Liver (tissue), 8 donors: ENCODE measurements at regions not wholly inside any gene's neighbourhood (a gene's known extent, or its start where the extent isn't known, plus 50 kb on each side); places are given as distances from the start of the nearest gene placed in this dataset.

Experiments
- DNase-seq: peaks from one replicate; pipeline ENCODE4 v3.0.0-alpha.2; 2017; ENCODE audit warnings: low spot score
- H3K27ac ChIP-seq, 2 donors: one replicate each; pipeline ENCODE4 v1.7.0; 2013; ENCODE audit warnings: inconsistent platforms in 2 of 2, low read length in 2 of 2, control low read depth in 1 of 2, low read depth in 1 of 2, mild to moderate bottlenecking in 1 of 2
- H3K27me3 ChIP-seq, 4 donors: one replicate each; pipeline versions ENCODE4 v1.6.1 to v1.7.0; 2013; ENCODE audit warnings: low read length in 3 of 4, inconsistent platforms in 1 of 4, mild to moderate bottlenecking in 1 of 4, moderate library complexity in 1 of 4; ENCODE audit not compliant: control insufficient read depth in 4 of 4, insufficient read depth in 4 of 4
- H3K36me3 ChIP-seq, 4 donors: one replicate each; pipeline versions ENCODE4 v1.6.1 to v1.7.0; 2013; ENCODE audit warnings: low read length in 3 of 4, mild to moderate bottlenecking in 3 of 4, low read depth in 1 of 4, moderate library complexity in 1 of 4; ENCODE audit not compliant: control insufficient read depth in 4 of 4, insufficient read depth in 3 of 4
- H3K4me1 ChIP-seq, 4 donors: one replicate each; pipeline versions ENCODE4 v1.6.1 to v1.7.0; 2013; ENCODE audit warnings: low read length in 3 of 4, mild to moderate bottlenecking in 3 of 4, moderate library complexity in 1 of 4; ENCODE audit not compliant: control insufficient read depth in 4 of 4, insufficient read depth in 4 of 4
- H3K4me3 ChIP-seq, 3 donors: one replicate each; pipeline versions ENCODE4 v1.6.1 to v1.7.0; 2013; ENCODE audit warnings: low read length in 3 of 3, control low read depth in 1 of 3, low read depth in 1 of 3, mild to moderate bottlenecking in 1 of 3
- H3K9ac ChIP-seq, 2 donors: one replicate each; pipeline ENCODE4 v1.7.0; 2013; ENCODE audit warnings: low read length in 2 of 2, mild to moderate bottlenecking in 2 of 2, moderate library complexity in 2 of 2, control low read depth in 1 of 2, low read depth in 1 of 2
- H3K9me3 ChIP-seq, 4 donors: one replicate each; pipeline versions ENCODE4 v1.6.1 to v1.7.0; 2013; ENCODE audit warnings: low read length in 3 of 4; ENCODE audit not compliant: control insufficient read depth in 4 of 4
- CTCF ChIP-seq: fragments of 150-350 bp; IDR thresholded peaks from 2 replicates; pipeline ENCODE4 v1.5.1; 2017; ENCODE audit warnings: improper control_type of control experiment, low read depth, low read length; ENCODE audit not compliant: missing input control
- FOXA1 ChIP-seq: IDR thresholded peaks from 2 replicates; pipeline ENCODE4 v1.6.1; 2016; ENCODE audit warnings: antibody characterized with exemption
- FOXA2 ChIP-seq: IDR thresholded peaks from 2 replicates; pipeline ENCODE4 v1.6.1; 2016; ENCODE audit warnings: antibody characterized with exemption
- HNF4A ChIP-seq, 2 donors: conservative IDR thresholded peaks; 2 replicates each; pipeline ENCODE4 v1.6.1; 2016; ENCODE audit warnings: antibody characterized with exemption in 2 of 2, mild to moderate bottlenecking in 2 of 2
- HNF4G ChIP-seq: IDR thresholded peaks from 2 replicates; pipeline ENCODE4 v1.6.1; 2016; ENCODE audit warnings: antibody characterized with exemption
- JUND ChIP-seq, 2 donors: IDR thresholded peaks; 2 replicates each; pipeline ENCODE4 v1.6.1; 2016; ENCODE audit warnings: antibody characterized with exemption in 2 of 2
- NR2F2 ChIP-seq: IDR thresholded peaks from 2 replicates; pipeline ENCODE4 v1.6.1; 2016; ENCODE audit warnings: antibody characterized with exemption
- RAD21 ChIP-seq, 2 donors: IDR thresholded peaks; 2 replicates each; pipeline ENCODE4 v1.6.1; 2016; ENCODE audit warnings: antibody characterized with exemption in 2 of 2, mild to moderate bottlenecking in 2 of 2
- REST ChIP-seq: IDR thresholded peaks from 2 replicates; pipeline ENCODE4 v1.6.1; 2016; ENCODE audit warnings: antibody characterized with exemption, mild to moderate bottlenecking
- RXRA ChIP-seq, 2 donors: IDR thresholded peaks; 2 replicates each; pipeline ENCODE4 v1.6.1; 2017 to 2018; ENCODE audit warnings: antibody characterized with exemption in 2 of 2, mild to moderate bottlenecking in 1 of 2
- TAF1 ChIP-seq: conservative IDR thresholded peaks from 2 replicates; pipeline ENCODE4 v1.6.1; 2016; ENCODE audit warnings: antibody characterized with exemption, mild to moderate bottlenecking
- YY1 ChIP-seq: IDR thresholded peaks from 2 replicates; pipeline ENCODE4 v1.6.1; 2016; ENCODE audit warnings: antibody characterized with exemption, mild to moderate bottlenecking
- ZBTB33 ChIP-seq: IDR thresholded peaks from 2 replicates; pipeline ENCODE4 v1.6.1; 2016; ENCODE audit warnings: antibody characterized with exemption
- WGBS: extraction: QIAGEN DNeasy Blood & Tissue Kit; methylation state at CpG from one replicate; pipeline ENCODE4 v1.1.7; 2013; 5-methylcytosine and 5-hydroxymethylcytosine counted together
- donor health status: healthy.
- donor health status: healthy.
- donor health status: healthy.
- donor health status: healthy.
- donor health status: healthy.

GRCh38 chr16:80265624-80266306 lies 275.0 kb upstream of the DYNLRB2 start (continued):
- TF ChIP-seq ZBTB33, result no peak
- no peak for TF ChIP-seq TAF1

GRCh38 chr16:80263848-80264694 lies 276.7 kb upstream of the DYNLRB2 start:
- no peak overlapping the region for H3K4me3 ChIP-seq
- H3K4me1 ChIP-seq, result peaks cover 0 to 12% (median under 1%) of the 10 kb centered on the region in 4 donors
- no peaks in the 10 kb centered on the region for H3K9me3 ChIP-seq
- no peaks in the 10 kb centered on the region for H3K36me3 ChIP-seq
- WGBS, result 85% methylated on average over 6 of the region's 6 CpGs
- no peaks in the 10 kb centered on the region for H3K27me3 ChIP-seq
- TF ChIP-seq REST, result no peak
- TF ChIP-seq HNF4A (conservative IDR thresholded peaks at IDR 0.05), result no peak
- no peak for TF ChIP-seq TAF1
- no peak for TF ChIP-seq RXRA (IDR thresholded peaks at IDR 0.05)
- no peak for TF ChIP-seq FOXA2
- TF ChIP-seq FOXA1, result no peak
- no peak overlapping the region for H3K9ac ChIP-seq
- DNase-seq, result no peak
- no peak overlapping the region for H3K27ac ChIP-seq

GRCh38 chr16:80263181-80263823 lies 277.5 kb upstream of the DYNLRB2 start:
- Histone ChIP-seq H3K9ac (no peak overlapping the region), H3K36me3 (no peaks in the 10 kb centered on the region)
- WGBS, result 91% methylated on average over 4 of the region's 4 CpGs
- TF ChIP-seq NR2F2, result no peak
- no peak for TF ChIP-seq JUND (IDR thresholded peaks at IDR 0.05)
- TF ChIP-seq TAF1, result no peak
- TF ChIP-seq REST, result no peak
- no peak for TF ChIP-seq RAD21 (IDR thresholded peaks at IDR 0.05)
- no peak for TF ChIP-seq CTCF
- TF ChIP-seq HNF4G, result no peak
- no peak for TF ChIP-seq HNF4A (conservative IDR thresholded peaks at IDR 0.05)
- TF ChIP-seq FOXA2, result no peak
- no peak for TF ChIP-seq FOXA1
- no peak for TF ChIP-seq YY1
- TF ChIP-seq RXRA (IDR thresholded peaks at IDR 0.05), result no peak
- no peak for TF ChIP-seq ZBTB33

More at GRCh38 chr16:80263181-80263823, 277.5 kb upstream of the DYNLRB2 start:
- Histone ChIP-seq H3K4me1 (peaks cover 0 to 12% (median under 1%) of the 10 kb centered on the region in 4 donors), H3K9me3 (no peaks in the 10 kb centered on the region), H3K4me3 (no peak overlapping the region), H3K27ac (no peak overlapping the region), H3K27me3 (no peaks in the 10 kb centered on the region)
- no peak for DNase-seq
